ENCODE measurements at regions not wholly inside any gene's neighbourhood (a gene's known extent, or its start where the extent isn't known, plus 50 kb on each side); places are given as distances from the start of the nearest gene placed in this dataset.
"Not testable (repeated sequence)": the region's sequence is repeated elsewhere in the genome, so short reads cannot be mapped to it uniquely, and the experiment has no call there.

DNA sequence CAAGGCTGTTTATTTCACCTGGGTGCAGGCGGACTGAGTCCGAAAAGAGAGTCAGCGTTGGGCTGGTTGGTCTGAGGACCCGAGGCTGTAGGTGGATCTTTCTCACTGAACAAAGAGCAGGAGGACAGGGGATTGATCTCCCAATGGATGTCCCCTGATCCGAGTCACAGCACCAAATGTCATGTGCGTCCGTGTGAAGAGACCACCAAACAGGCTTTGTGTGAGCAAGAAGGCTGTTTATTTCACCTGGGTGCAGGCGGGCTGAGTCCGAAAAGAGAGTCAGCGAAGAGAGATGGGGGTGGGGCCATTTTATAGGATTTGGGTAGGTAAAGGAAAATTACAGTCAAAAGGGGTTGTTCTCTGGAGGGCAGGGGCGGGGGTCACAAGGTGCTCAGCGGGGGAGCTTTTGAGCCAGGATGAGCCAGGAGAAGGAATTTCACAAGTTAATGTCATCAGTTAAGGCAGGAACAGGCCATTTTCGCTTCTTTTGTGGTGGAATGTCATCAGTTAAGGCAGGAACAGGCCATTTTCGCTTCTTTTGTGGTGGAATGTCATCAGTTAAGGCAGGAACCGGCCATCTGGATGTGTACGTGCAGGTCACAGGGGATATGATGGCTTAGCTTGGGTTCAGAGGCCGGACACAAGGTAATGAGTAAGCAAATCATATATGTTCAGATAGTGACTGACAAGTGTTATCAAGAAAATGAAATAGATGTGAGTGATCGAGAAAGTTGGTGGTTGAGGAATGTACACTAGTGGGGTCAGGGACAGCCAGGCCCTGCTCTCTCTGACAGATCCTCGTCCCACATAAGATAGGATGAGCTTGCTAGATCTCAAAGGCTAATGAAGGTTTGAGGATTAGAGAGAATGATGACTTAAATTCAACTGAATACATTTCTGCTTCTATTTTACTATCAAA, 760.0 kb downstream of the KCNT2 start:
- not testable (repeated sequence) for DNase-seq (ENCODE audit: low spot score)

DNA sequence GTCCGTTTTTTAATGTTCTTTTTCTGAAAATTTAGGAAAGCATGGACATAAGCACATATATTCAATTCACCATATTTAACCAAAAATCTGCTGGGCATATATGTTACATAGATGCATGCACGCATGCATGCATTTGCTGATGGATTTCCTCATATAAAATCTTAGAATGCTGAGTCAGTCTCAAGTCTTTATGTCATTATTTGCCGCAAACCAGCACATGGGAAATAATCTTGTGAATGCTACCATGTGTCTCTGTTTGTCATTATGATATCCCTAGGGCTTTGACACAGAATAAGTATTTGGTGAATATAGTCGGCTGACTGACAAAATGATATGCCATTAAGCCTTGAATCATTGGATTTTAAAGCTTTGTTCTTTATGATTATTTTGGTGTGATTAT, 776.5 kb downstream of the KCNT2 start:
- no peak for DNase-seq (ENCODE audit: low spot score)

DNA sequence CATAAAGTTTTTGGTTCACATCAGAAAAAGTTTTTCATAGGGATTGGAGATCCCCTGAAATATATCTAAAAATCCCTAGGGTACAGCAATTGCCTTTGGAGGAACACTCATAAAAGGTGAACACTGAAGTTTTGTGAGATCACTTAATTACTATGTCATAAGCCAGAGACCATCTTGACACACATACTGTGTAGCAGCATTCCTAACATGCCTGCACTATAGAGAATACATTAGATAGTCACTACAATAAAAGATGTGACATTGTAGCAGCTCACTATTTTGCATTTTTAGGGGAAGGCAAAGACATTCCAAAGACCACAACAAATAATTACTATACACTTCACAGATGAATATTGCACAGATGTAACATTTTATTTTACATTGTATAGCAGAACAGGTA, 779.9 kb downstream of the KCNT2 start:
- DNase-seq (ENCODE audit: low spot score) = no peak

DNA sequence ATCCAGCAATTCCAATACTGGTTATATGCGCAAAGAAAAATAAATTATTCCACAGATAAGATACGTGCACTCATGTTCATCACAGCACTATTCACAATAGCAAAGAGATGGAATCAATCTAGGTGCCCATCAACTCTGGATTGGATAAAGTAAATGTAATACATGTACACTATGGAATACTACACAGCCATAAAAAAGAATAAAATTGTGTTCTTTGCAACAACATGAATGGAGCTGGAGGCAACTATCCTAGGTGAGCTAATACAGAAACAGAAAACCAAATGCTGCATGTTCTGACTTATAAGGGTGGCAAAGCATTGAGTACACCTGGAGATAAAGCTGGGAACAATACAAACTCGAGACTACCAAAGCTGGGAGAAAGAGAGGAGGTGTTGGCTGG, 787.3 kb downstream of the KCNT2 start:
- DNase-seq (ENCODE audit: low spot score) = no peak

DNA sequence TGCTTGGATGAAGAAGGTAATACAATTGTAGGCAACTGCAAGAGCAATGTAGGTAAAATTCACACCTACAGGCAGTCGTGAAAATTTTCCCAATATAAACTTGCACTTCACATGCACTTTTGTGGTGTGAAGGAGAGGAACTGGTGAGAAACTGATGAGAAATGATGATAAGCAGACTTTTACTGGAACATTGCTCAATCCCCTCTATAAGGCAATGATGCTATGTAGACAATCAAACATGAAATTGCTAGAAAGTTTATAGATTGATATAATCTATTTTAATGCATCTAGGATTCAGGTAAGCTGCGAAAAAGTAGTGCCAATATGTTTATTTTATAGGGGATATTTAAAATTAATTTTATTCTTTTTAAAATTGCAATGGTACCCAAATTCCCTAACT, 802.2 kb downstream of the KCNT2 start:
- no peak for DNase-seq (ENCODE audit: low spot score)

DNA sequence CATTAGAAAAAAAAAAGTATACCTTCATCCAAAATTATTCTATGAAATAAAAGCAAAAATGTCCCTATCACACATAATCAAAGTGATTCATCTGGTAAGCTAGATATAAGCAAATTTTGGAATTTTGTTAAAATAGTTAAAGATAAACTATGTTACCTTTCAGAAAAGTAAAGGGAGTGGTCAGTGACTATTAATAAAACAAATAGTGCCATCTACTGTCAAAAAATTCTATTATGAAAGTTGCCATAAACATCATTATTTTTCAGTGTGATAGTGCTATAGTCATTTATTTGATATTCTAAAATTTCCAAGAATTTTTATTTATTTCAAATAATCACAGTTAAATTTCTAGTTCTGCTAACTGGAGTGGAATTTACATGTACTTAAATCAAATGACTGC, 803.7 kb downstream of the KCNT2 start:
- DNase-seq (ENCODE audit: low spot score) = no peak

DNA sequence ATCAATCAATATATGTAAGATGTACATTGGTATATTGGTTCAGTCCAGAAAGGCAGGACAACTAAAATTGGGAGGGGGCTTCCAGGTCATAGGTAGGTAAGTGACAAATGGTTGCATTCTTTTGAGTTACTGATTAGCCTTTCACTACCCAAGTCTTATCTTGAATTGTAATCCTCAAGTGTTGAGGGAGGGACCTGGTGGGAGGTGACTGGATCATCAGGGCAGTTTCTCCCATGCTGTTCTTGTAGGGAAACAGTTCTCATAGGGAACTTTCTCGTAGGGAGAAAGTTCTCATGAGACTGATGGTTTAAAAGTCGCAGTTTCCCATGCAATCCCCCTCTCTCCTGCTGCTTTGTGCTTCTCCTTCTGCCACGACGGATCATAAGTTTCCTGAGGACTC, 809.2 kb downstream of the KCNT2 start:
- DNase-seq (ENCODE audit: low spot score) = no peak

DNA sequence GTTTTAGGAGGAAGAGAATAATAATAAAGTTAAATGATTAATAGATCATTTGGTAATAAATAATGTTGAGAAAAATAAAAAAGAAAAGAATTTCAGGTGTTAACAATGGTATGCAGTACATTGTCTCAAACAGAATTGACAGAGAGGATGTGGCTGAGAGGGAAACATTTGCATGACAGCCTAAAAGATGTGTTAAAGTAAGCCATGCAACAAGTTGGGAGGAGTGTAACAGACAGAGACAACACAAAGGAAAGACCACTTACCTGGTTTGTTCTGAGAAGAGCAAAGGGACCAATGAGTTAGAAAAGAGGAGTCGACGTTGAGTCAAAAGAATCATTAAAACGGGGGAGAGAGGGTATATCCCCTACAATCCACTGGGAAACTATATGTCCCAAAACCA, 814.0 kb downstream of the KCNT2 start:
- no peak for DNase-seq (ENCODE audit: low spot score)

DNA sequence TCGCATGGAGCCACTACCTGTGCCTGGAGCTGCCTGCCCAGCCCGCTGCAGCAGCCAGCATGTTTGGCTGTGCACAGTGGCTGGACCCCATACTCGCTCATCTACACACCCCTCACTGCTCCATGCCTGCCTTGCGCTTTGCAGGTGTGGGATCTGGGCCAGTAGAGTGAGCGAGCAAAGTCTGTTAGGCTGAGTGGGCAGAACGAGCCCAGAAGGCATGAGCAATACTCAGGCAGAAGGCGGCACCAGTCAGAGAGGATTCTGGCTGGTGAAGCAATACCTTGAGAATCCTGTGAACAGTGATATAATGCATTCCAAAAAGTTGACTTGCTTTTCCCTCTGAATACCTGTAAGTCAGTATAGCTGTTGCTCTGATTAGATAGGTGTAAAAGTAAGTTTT, 816.4 kb downstream of the KCNT2 start:
- DNase-seq (ENCODE audit: low spot score) = no peak

DNA sequence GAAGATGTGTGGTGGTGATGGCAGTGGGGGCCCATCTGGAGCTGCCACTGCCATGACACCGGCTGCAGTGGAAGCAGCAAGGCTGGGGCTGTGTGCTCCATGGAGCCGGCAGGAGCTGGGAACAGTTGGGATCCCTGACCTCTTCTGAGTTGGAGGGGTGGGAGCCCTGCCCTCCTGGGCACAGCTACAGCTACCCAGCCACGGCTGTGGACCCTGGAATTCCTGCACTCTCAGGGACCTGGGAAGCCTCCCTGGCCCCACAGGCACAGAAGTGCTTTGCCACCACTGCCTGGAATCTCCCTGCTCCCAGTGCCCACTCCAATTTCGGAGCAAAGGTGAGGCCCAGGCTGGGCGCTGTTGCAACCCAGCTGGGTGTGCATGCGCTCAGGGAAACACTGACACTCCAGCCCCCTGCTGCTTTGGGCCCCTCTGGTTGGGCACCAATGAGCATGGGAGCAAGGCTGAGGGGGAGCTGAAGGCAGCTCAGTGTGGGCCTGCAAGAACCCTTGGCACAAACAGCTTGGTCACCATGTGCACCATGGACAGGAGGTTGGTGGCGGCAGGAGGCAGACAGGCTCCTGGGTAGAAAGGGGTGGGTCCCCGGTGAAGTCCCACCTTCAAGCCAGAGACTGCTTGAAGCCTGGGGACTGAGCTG, 817.6 kb downstream of the KCNT2 start:
- no peak for DNase-seq (ENCODE audit: low spot score)

DNA sequence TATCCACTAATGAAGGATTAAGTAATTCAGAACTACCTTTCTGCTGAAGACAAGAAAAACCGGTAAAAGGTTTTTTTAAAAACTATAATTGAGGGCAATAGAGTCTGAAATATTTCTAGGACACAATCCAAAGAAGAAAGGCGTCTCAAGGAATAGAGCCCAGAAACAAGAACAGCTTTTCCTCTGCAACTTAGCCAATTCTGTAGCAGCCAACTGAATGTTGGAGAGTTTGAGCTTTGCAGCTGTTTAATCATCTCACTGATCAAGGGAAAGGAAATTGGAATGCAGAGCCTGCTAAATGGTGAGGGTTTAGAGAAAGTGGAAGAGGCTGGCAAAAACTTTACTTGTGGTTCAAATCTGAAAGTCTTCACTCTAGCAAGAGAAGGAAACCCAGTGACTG, 818.9 kb downstream of the KCNT2 start:
- peak; percentile 2 for DNase-seq (ENCODE audit: low spot score)

DNA sequence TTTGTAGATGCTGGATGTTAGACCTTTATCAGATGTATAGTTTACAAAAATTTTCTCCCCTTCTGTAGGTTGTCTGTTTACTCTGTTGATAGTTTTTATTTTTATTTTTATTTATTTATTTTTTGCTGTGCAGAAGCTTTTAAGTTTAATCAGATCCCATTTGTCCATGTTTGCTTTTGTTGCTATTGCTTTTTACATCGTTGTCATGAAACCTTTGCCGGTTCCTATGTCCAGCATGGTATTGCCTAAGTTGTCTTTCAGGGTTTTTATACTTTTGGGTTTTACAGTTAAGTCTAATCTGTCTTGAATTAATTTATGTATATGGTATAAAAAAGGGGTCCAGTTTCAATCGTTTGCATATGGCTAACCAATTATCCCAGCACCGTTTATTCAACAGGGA, 819.5 kb downstream of the KCNT2 start:
- no peak for DNase-seq (ENCODE audit: low spot score)

DNA sequence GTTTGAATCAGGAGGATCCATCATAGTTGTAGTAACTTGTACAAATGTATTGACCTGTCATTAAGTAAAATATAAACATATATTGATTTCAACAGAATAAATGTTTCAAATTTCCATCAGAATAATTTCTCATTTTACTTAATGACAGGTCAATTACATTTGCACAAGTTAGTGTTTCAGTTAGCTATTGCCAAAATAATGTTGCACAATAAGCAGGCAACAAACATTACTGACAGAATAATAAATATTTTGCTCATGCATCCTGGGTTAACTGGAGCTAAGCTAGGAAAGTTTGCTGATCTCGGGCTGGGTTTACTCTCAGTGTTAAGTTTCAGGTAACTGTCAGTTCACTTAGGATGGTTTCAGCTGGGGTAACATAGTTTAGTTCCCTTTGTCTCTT, 822.4 kb downstream of the KCNT2 start:
- no peak for DNase-seq (ENCODE audit: low spot score)

DNA sequence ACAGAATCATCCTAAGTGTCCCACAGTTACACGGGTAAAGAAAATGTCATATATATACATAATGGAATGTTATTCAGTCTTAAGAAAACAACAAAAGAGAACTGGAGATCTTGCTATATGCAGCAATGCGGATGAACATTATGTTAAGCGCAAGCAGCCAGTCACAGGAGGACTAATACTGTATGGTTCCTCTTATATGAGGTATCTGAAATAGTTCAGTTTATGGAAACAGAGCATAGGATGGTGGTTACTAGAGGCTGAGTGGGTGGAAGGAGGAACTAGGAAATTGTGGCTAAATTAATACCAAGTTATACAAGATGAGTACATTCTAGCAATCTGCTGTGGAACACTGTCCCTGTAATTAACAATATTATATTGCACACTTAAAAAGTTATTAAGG, 834.3 kb downstream of the KCNT2 start:
- DNase-seq (ENCODE audit: low spot score) = no peak

DNA sequence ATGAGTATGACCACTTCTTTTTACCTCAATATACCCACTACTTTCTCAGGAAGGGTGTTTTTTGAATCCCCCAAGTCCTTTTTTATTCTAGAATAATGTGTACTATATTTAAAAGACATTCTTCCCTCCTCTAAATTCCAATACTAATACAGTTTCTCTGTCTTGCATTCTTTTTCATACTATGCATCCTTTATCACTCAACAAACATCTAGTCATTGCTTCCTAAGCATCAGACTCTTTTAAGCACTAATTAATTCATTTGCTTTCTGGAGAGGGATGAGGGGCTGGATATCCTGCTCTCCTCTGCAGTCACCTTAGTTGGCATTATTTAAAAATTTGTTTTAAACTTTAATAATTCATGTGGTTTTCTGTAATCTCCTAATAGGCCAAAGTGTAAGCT, 838.8 kb downstream of the KCNT2 start:
- DNase-seq (ENCODE audit: low spot score) = no peak

DNA sequence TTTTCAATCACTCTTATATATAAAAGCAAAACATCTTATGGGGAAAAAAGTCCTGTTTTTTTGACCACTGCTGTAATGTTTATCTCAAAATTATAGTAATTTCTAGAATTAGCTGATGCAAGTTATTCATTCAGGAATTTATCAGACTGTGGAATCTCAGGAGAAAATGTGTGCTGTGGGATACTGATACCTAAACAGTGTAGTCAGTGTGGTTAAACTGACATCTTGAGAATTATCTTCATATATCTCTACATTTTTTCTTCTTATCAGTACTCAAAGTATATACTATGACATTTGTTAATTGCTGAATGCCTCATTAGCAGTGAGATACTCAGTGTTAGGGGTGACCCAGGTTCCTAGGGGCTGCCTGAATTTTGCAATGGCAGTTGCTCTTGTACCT, 839.3 kb downstream of the KCNT2 start:
- DNase-seq (ENCODE audit: low spot score) = no peak

DNA sequence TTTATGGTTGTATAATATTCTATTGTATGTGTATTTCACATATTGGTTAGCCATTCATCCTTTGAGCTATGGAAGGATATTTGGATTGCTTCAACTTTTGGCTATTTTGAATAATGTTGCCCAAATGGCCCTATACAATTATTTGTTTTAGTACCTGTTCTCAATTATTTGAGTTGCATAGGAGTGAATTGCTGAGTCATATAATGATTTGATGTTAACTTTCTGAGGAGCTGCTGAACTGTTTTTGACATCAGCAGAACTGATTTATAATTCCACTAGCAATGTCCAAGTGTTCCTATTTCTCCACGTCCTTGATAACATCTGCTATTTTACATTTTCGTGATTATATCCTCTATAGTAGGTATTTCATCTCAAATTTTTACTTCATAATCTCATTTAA, 839.9 kb downstream of the KCNT2 start:
- no peak for DNase-seq (ENCODE audit: low spot score)

DNA sequence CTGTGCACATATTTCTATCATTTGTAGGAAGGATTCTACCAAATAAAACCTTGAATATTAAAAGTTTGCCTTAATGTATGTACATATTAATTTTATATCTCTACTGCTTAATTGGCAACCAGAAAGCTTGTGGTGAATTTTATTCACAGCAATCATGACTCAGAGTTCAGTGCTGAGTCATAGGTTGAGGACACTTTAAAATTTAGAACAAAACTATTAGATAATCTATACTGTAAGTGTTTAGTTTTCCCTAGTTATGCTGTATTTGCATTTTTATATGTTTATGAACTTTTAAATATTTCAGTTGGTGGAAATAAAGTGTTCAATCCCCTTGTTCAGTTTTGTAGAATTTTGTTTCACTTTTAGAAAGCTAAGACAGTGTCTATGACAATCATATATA, 841.5 kb downstream of the KCNT2 start:
- DNase-seq (ENCODE audit: low spot score) = no peak

DNA sequence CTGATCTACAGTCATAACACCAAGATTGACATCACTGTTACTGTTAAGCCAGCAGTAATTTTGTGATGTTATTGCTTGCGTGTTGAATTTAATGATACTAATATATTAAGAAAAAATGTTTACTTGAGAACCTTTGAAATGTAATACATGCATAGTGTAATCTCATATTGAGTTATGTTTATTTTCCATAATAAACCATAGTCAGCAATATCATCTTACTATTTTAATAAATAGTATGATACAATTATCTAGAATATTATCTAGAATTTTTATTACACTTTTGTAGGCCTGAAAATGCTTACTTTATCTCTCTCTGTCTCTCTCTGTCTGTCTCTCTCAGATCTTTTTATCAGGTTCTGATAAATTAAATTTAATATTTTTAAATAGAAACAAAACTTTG, 843.1 kb downstream of the KCNT2 start:
- no peak for DNase-seq (ENCODE audit: low spot score)

DNA sequence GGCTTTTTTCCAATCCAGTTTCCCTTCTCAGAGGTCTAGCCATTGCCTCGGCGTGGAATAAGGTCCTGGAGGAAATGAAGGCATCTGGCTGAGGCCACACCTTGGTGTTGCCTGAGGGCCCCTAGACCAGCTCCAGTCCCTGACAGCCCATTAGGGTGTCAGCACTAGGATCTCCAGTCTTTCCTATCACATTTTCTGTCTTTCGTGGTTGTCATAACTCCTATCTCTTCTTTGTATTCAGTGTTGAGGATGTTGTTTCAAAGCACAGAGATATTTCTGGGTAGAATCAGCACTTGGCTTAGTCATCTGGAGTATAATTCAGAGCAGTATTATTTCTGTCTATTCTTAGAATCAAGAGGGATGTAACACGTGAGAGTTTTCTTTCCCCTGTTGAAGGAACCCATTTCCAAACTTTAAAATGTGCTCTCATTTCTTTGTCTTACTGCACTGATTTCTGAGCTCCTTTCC, 844.3 kb downstream of the KCNT2 start:
- DNase-seq (ENCODE audit: low spot score) = no peak

DNA sequence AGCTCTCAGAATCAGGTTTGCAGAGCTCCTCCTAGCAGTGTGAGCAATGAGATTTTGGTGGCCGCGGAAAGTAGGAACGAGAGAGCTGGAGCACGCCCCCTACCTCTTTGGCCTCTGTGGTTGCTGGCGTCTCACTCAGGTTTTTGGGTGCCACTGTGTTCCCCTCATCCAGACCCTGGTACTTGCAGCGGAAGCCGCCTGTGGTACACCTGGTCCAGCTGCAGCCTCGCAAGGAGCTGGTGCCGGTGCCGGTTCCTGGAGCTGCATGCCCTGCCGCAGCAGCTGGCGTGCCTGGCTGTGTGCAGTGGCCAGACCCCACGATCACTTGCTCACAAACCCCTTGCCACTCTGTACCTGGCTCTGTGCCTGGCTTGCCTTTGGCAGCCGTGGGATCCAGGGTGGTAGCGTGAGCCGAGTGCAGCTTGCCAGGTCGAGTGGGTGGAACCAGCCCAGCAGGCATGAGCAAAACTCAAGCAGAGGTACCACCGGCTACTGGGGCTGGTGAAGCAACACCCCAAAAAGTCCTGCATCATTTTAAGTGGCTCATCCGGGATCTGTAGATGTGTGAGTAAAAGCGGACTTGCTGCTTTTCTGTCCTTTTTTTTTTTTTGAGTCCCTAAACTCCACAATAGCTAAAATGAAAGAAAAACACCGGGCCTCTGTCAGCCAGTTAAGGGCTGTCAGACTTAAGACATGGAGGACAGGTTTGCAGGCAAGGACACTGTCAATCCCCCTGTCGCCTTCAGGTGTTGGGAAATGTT, 844.9 kb downstream of the KCNT2 start:
- DNase-seq (ENCODE audit: low spot score) = no peak

DNA sequence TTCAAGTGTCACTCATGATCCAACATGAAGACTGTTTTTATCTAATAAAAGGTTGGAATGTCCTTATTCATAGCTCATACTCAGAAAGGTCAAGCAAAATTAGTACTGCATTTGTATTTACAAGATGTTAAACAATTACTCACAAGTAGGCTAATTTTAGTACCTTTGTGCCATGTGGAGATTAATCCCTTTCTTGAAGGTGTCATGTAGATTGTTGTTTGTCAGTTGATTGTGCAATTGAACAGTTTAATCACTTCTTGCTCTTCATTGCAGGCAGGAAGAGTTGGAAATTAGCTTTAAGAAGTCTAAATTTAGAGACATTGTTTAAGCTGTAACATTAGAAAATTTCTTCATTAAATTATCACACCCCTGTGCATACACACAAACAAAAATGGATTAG, 847.1 kb downstream of the KCNT2 start:
- DNase-seq (ENCODE audit: low spot score) = no peak

DNA sequence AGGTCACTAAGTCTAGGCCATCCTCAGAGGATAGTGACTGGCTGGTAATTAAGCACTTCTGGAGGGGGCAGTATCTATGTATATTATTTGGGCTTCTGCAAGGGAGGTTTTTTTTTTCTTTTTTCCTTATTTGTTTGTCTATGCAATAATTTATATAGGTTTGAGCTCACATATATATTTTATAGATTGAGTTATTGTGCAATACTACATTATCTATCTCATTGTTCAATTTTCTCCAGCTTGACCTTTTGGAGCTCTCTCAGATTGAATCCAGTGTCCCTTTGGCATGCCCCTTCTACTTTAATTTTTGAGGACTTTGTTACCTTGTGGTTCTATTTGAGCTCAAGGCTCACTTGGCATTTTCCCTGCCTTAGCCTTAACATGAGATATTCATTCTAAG, 852.1 kb downstream of the KCNT2 start:
- DNase-seq (ENCODE audit: low spot score) = no peak
